ENCODE measurements at regions not wholly inside any gene's neighbourhood (a gene's known extent, or its start where the extent isn't known, plus 50 kb on each side); places are given as distances from the start of the nearest gene placed in this dataset.

GRCh38 chr2:236694146-236694888 is 124.7 kb downstream of the ACKR3 start:
- Histone ChIP-seq H3K23ac (ENCODE audit: insufficient read length) (no peak overlapping the region), H2BK15ac (ENCODE audit: low read length) (0 out of 2 replicates have a peak overlapping the region, but pooled peaks have one; percentile 61), H3K9me3 (ENCODE audit: insufficient read depth in 2 of 2, low read depth in 1 of 2, low read length in 1 of 2) (no peaks in the 10 kb centered on the region), H4K8ac (ENCODE audit: extremely low read depth, insufficient read depth, low read length) (peak overlapping the region; percentile 29; the same call in 1 of the 2 replicates), H3K4ac (replicated peaks; ENCODE audit: insufficient read length, low read depth, low read length) (no peak overlapping the region), H2BK20ac (ENCODE audit: low read length) (no peak overlapping the region), H4K5ac (ENCODE audit: insufficient read length, low read depth, low read length) (no peak overlapping the region), H3K79me2 (ENCODE audit: control insufficient read depth in 1 of 2, insufficient read depth in 2 of 2, low read length in 2 of 2) (no peaks in the 10 kb centered on the region), H3K56ac (replicated peaks; ENCODE audit: insufficient read length, low read depth, low read length) (no peak overlapping the region), H3K9ac (replicated peaks in 1 of 4; ENCODE audit: extremely low read depth in 1 of 4, low read depth in 3 of 4, low read length in 3 of 4) (no peak overlapping the region), H4K91ac (replicated peaks; ENCODE audit: insufficient read length, low read length) (no peak overlapping the region), H3K18ac (ENCODE audit: extremely low read depth, low read length) (no peak overlapping the region), H3K79me1 (ENCODE audit: low read depth, low read length) (no peaks in the 10 kb centered on the region), H2AFZ (ENCODE audit: low read length) (no peak overlapping the region; the same call in 1 of the 2 replicates), H2BK12ac (ENCODE audit: low read depth, low read length) (no peak overlapping the region), H2BK5ac (ENCODE audit: low read depth, low read length) (no peak overlapping the region), H3K27ac (ENCODE audit: low read depth, low read length) (no peak overlapping the region), H2BK120ac (replicated peaks; ENCODE audit: low read depth, low read length) (no peak overlapping the region), H3K4me1 (replicated peaks in 1 of 4; ENCODE audit: control insufficient read depth in 3 of 4, insufficient read depth in 4 of 4, low read length in 3 of 4) (peaks cover 0 to 3% (median 2%) of the 10 kb centered on the region in 4 experiments; a peak in 3 of 7 replicates), H3K4me3 (ENCODE audit: extremely low read depth in 1 of 4, insufficient read depth in 2 of 4, low read depth in 3 of 4, low read length in 4 of 4) (no peak overlapping the region), H3K23me2 (ENCODE audit: low read depth, low read length) (peaks cover 2% of the 10 kb centered on the region; the same call in 1 of the 2 replicates), H3K14ac (ENCODE audit: insufficient read length) (no peak overlapping the region), H4K20me1 (replicated peaks in 1 of 2; ENCODE audit: control insufficient read depth in 1 of 2, insufficient read depth in 2 of 2, low read length in 2 of 2) (peaks cover 0 to 4% of the 10 kb centered on the region in 2 experiments), H3K4me2 (ENCODE audit: insufficient read depth in 1 of 2, low read depth in 2 of 2, low read length in 2 of 2) (no peak overlapping the region), H2AK5ac (ENCODE audit: low read depth, low read length) (no peak overlapping the region), H3K36me3 (ENCODE audit: control insufficient read depth in 2 of 4, insufficient read depth in 4 of 4, low read length in 3 of 4) (no peaks in the 10 kb centered on the region; a peak in 1 of 8 replicates), H3K27me3 (replicated peaks in 1 of 4; ENCODE audit: control insufficient read depth in 3 of 4, extremely low read depth in 1 of 4, insufficient read depth in 3 of 4, low read length in 3 of 4) (no peaks in the 10 kb centered on the region)
- CTCF ChIA-PET (ENCODE audit: partially characterized antibody), result interaction anchor here (0.7 to 1.9 kb wide), 4 partner anchors 9 to 181 kb away, joined by 3 to 8 read pairs (median 3); no protein-coding TSS in a partner anchor
- FAIRE-seq (no peak), DNase-seq (ENCODE audit: low read depth in 1 of 2, low spot score in 2 of 2) (no peak)
- POLR2A ChIA-PET (ENCODE audit: partially characterized antibody), result no interaction called here
- WGBS, 2 experiments (ENCODE audit: extremely low coverage in 1 of 2, insufficient coverage in 1 of 2, insufficient read length in 1 of 2, insufficient replicate concordance in 2 of 2, low coverage in 1 of 2, low lambda C conversion rate in 2 of 2, missing lambda C conversion rate in 1 of 2), result 86% methylated on average over 10 of the region's 10 CpGs; no CpG with 5 or more reads in 1 of the 2 experiments
- no peak for TF ChIP-seq ZNF274 (IDR thresholded peaks at IDR 0.05; ENCODE audit: borderline replicate concordance, extremely low read depth, low read length)
- no peak for TF ChIP-seq TAF1 (IDR thresholded peaks at IDR 0.05; ENCODE audit: low read depth, low read length)
- no peak for TF ChIP-seq BACH1 (IDR thresholded peaks at IDR 0.05; ENCODE audit: low read length)
- TF ChIP-seq TEAD4 (IDR thresholded peaks at IDR 0.05; ENCODE audit: low read depth, low read length), result no peak
- no peak for TF ChIP-seq CREB1 (IDR thresholded peaks at IDR 0.05)
- no peak for TF ChIP-seq JUND (IDR thresholded peaks at IDR 0.05; ENCODE audit: low read length)
- TF ChIP-seq MAFK (IDR thresholded peaks at IDR 0.05; ENCODE audit: low read depth, low read length), result no peak
- TF ChIP-seq POU5F1 (IDR thresholded peaks at IDR 0.05; ENCODE audit: low read depth, low read length), result no peak

All from H1 (cell line).